Astrocyte of the spinal cord (primary cell): ENCODE measurements at regions not wholly inside any gene's neighbourhood (a gene's known extent, or its start where the extent isn't known, plus 50 kb on each side); places are given as distances from the start of the nearest gene placed in this dataset.

ENCODE experiments used
- DNase-seq: peaks from one replicate; pipeline ENCODE4 v3.0.0; 2011; ENCODE audit warnings: low read depth, low spot score
- H3K4me3 ChIP-seq: 2 replicates; pipeline ENCODE4 v1.5.1; 2011; ENCODE audit warnings: low read depth, mild to moderate bottlenecking, low read length, moderate library complexity
- in situ Hi-C: cut with HindIII; loops from 2 replicates; pipeline ENCODE4 v1.10.0; 2017; ENCODE audit warnings: low sequenced_read_pairs
- TF ChIP-seq, protein P1 (sequence below): IDR thresholded peaks from 2 replicates; pipeline ENCODE4 v1.5.1; 2012; ENCODE audit warnings: low read depth, mild to moderate bottlenecking, low read length, inconsistent platforms

DNA sequence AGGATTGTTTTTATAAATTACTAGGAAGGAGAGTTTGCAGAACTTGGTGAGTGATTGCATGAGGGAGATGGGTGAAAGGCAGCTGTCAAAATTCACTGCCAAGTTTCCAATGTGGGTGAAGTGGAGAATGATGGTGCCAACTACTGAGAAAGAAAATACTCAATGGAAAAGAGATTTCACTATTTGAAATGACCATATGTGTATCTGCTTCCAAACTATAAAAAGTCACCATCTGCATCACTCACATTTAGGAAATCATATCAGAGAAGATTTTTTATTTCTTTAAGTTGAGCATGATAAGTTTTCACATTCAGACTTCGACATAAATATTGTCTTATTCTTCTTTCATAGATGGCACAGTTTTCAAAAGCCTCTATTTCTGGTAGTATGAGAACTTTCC lies 570.0 kb upstream of the DSEL start:
- in situ Hi-C loops: no loop called here
- H3K4me3 ChIP-seq: no peak overlapping the region
- no peak for DNase-seq
- TF ChIP-seq, protein P1, sequence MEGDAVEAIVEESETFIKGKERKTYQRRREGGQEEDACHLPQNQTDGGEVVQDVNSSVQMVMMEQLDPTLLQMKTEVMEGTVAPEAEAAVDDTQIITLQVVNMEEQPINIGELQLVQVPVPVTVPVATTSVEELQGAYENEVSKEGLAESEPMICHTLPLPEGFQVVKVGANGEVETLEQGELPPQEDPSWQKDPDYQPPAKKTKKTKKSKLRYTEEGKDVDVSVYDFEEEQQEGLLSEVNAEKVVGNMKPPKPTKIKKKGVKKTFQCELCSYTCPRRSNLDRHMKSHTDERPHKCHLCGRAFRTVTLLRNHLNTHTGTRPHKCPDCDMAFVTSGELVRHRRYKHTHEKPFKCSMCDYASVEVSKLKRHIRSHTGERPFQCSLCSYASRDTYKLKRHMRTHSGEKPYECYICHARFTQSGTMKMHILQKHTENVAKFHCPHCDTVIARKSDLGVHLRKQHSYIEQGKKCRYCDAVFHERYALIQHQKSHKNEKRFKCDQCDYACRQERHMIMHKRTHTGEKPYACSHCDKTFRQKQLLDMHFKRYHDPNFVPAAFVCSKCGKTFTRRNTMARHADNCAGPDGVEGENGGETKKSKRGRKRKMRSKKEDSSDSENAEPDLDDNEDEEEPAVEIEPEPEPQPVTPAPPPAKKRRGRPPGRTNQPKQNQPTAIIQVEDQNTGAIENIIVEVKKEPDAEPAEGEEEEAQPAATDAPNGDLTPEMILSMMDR: no peak

DNA sequence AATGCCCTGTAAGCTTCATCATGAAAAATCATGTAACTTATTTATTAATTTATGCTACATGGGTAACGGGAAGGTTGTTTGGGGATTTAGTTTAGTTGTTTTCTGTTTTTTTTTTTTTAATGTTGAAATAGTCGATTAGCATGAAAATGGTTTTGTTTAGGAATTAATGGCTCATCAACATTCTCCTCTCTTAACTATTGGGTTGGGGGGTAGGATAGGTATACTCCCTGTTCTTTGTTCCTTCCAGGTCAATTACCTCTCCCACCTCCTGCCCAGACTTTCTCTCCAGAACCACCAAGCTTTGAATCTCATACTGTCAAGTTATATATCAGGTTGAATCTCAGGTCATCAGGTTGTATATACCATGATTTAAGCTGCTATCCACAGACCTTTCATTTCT lies 568.7 kb upstream of the DSEL start:
- DNase-seq: no peak
- no peak overlapping the region for H3K4me3 ChIP-seq
- TF ChIP-seq, protein P1: no peak
- in situ Hi-C loops: no loop called here

DNA sequence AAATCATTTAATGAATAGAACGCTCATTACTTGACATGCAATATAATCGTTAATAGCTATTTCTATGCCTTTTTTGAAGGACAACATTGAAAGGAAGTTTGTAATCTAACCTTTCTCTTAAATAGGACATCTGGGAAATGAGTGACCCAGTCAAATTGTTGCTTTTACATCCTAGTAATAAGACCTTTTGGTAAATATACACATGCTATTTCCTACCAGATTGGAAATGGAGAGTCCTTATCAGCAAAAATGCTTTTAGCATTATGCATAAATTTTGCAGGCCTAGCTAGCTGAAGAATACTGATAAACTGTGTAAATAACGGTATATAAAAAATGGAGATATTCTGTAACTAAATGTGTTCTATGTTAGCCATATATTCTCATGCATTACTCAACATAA lies 567.3 kb upstream of the DSEL start:
- in situ Hi-C loops: no loop called here
- TF ChIP-seq, protein P1: no peak
- DNase-seq: peak; percentile 22
- H3K4me3 ChIP-seq: no peak overlapping the region

DNA sequence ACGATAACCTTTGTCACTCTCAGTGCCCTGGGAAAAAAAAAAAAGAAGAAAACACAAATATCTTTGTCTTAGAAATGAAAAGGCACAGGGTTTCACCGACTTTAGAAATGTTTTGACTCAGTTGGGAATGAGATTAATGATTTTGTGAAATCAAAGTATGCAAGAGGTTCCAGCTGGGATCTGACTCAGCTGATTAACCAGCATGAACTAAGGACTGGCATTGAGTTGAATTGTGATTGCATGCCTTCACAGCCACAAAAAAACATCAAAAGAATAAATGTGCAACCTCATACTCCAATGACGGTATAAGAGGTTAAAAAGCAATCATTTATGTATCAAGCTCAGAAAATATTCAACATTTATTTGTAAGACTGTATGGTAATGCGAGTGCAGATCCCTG lies 566.6 kb upstream of the DSEL start:
- no peak overlapping the region for H3K4me3 ChIP-seq
- DNase-seq: peak; percentile 94
- in situ Hi-C loops: no loop called here
- TF ChIP-seq, protein P1: no peak

DNA sequence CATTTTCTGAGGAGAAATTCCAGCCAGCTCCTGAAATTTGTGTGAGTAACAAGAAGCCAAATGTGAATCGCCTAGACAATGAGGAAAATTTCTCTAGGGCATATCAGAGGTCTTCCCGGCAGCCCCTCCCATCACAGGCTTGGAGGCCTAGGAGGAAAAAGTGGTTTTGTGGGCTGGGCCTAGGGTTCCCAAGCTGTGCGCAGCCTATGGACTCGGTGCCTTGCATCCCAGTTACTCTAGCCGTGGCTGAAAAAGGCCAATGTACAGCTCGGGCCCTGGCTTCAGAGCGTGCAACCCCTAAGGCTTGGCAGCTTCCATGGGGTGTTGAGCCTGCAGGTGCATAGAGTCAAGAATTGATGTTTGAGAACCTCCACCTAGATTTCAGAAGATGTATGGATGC lies 556.2 kb upstream of the DSEL start:
- DNase-seq: no peak
- in situ Hi-C loops: no loop called here
- H3K4me3 ChIP-seq: no peak overlapping the region
- TF ChIP-seq, protein P1: no peak

DNA sequence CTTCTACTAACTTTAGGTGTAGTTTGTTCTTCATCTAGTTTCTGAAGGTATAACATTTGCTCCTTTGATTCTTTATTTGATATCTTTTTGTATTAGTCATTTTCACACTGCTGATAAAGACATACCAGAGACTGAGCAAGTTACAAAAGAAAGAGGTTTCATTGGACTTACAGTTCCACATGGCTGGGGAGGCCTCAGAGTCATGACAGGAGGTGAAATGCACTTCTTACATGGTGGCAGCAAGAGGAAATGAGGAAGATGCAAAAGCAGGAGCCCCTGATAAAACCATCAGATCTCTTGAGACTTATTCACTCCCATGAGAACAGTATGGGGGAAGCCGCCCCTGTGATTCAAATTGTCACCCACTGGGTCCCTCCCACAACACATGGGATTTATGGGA lies 544.4 kb upstream of the DSEL start:
- H3K4me3 ChIP-seq: no peak overlapping the region
- in situ Hi-C loops: no loop called here
- no peak for DNase-seq
- TF ChIP-seq, protein P1: no peak

DNA sequence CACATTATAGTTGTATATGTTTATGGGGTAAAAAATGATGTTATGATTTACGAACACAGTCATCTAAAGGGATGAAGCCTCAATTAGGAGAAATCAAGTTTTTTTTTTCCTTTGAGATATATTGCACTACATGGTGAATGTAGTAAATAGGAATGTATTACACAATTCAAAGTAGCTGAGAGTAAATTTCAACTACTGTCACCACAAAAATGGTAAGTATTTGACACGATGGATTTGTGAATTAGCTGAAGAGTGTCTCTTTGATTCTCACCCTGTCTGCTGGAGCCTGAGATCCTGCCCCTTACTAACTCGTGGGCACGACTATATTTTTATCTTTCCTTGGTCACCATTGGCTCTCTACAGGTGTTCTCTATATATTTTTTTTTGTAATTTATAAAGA lies 540.4 kb upstream of the DSEL start:
- DNase-seq: no peak
- H3K4me3 ChIP-seq: no peak overlapping the region
- in situ Hi-C loops: no loop called here
- TF ChIP-seq, protein P1: no peak
